Muscle layer of colon (tissue), 2 donors: ENCODE measurements at regions not wholly inside any gene's neighbourhood (a gene's known extent, or its start where the extent isn't known, plus 50 kb on each side); places are given as distances from the start of the nearest gene placed in this dataset.

Experiments used
- H3K27ac ChIP-seq: one replicate; pipeline ENCODE4 v1.7.0; 2013; ENCODE audit warnings: low read depth, mild to moderate bottlenecking, low read length, moderate library complexity
- H3K27me3 ChIP-seq, 2 donors: one replicate each; pipeline ENCODE4 v1.7.0; 2013; ENCODE audit warnings: low read length in 2 of 2, mild to moderate bottlenecking in 2 of 2; ENCODE audit not compliant: insufficient read depth in 2 of 2, control insufficient read depth in 1 of 2
- H3K36me3 ChIP-seq: one replicate; pipeline ENCODE4 v1.7.0; 2013; ENCODE audit warnings: mild to moderate bottlenecking, low read length; ENCODE audit not compliant: insufficient read depth
- H3K4me1 ChIP-seq: one replicate; pipeline ENCODE4 v1.7.0; 2013; ENCODE audit warnings: mild to moderate bottlenecking, low read length; ENCODE audit not compliant: insufficient read depth
- H3K4me3 ChIP-seq, 2 donors: one replicate each; pipeline ENCODE4 v1.7.0; 2013; ENCODE audit warnings: low read length in 2 of 2, low read depth in 1 of 2, mild to moderate bottlenecking in 1 of 2, moderate library complexity in 1 of 2
- H3K9ac ChIP-seq: one replicate; pipeline ENCODE4 v1.7.0; 2013; ENCODE audit warnings: low read length
- H3K9me3 ChIP-seq: one replicate; pipeline ENCODE4 v1.7.0; 2013; ENCODE audit warnings: mild to moderate bottlenecking, low read length
- donor health status: abdominal sarcoma.
- donor health status: Adenocarcinoma of cecum.

DNA sequence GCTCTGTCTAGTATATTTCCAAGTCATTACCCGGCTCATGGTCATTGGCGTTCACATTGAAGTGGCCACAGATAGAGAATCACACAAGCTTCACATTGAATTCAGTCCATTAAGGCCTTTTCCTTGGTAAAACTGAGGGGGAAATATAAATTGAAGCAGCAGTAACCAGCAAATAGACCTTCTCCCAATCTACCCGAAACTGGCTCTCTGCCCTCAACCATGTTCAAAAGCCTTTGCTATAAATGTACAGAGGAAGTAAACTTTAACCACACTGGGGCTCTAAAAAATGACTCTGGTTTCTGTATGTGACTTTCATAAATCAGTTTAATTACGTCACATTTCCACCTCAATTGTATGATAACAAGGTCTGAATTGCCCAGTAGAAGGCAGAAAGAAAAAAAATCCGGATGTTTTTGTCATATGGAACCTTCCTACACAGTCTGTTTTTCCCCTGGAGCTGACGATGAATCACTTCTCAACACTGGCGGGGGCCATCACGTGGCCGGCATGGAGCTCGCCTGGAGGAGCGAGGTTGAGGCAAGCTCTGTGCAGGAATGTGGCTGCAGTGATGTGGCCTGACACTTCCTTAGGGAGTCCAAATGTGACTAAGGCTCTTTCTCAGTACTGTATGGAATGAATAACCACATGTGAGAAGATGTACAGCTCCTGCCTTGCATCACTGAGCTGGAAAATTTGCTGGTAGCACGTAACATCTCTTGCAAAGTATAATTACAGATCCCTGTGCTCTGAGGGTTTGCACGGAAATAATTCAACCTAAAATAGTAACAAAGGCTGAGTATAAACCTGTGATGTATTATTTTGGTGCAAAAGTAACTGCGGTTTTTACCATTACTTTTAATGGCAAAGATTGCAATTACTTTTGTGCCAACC is 58.6 kb upstream of the SNX9 start:
- H3K36me3 ChIP-seq, result no peaks in the 10 kb centered on the region
- peak overlapping the region; percentile 6 to 19 for H3K4me3 ChIP-seq
- no peak overlapping the region for H3K9ac ChIP-seq
- H3K27ac ChIP-seq, result peak overlapping the region; percentile 72
- H3K27me3 ChIP-seq, result no peaks in the 10 kb centered on the region
- no peaks in the 10 kb centered on the region for H3K9me3 ChIP-seq
- peaks cover 36% of the 10 kb centered on the region for H3K4me1 ChIP-seq

DNA sequence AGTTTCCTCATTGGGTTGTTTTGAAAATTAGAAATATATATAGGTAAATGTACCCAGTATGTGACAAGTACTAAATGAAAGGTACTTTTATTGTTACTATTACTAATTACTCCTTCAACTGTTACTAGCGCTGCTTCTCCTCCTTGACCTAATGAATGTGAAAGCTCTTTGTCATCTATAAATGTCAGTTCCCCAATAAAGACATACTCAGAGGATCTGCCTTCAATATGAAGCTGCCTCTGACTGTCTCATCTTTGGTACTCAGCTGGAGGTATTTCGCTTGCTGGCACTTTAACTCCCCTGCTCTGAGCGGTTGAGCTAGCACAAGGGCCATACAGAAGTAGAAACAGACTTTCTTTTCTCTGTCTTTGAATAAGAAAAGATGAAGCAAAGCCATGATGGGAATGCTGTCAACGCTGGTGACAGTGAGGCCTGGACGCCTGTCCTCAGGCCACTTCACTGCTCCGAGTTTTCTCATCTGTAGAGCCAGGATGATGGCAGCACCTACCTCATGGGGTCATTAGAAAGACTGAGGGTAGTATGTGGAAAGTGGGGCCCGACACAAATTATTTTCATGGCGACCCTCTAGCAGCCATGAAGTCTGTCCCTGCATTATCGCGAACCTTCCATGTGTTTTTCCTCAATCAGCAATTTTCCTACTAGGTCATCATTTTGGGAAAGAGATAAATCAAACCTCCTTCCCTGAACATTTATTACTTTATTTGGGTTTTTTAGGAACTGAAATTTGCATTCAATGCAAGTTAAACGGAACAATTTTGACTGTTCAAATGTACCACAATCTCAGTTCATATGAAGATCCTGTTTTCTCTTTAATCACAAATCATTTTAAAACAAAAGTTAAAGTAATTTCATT is 55.9 kb upstream of the SNX9 start:
- Histone ChIP-seq H3K27me3 (no peaks in the 10 kb centered on the region), H3K9me3 (no peaks in the 10 kb centered on the region), H3K4me3 (no peak overlapping the region), H3K36me3 (no peaks in the 10 kb centered on the region), H3K4me1 (peaks cover 29% of the 10 kb centered on the region), H3K27ac (no peak overlapping the region), H3K9ac (no peak overlapping the region)

DNA sequence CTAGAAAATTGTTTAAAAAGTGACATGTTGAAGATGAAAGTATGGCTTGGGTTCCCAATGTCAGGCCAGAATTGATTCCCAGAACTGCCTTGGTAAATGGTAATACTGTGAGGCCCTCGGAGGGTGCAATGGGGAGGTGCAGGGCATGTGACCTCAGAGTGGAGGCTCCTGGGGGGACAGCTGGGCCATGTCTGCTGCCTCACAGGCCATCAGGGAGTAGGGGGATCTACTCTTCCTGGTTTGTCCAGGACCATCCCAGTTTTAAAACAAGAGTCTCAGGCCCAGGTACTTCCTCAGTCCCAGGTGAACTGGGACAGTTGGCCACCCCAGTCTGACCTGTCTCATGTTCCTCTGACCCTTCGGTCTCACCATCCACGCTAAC is 55.3 kb upstream of the SNX9 start:
- Histone ChIP-seq H3K27me3 (no peaks in the 10 kb centered on the region), H3K4me1 (peaks cover 29% of the 10 kb centered on the region), H3K9me3 (no peaks in the 10 kb centered on the region), H3K27ac (no peak overlapping the region), H3K4me3 (no peak overlapping the region), H3K36me3 (no peaks in the 10 kb centered on the region), H3K9ac (no peak overlapping the region)

DNA sequence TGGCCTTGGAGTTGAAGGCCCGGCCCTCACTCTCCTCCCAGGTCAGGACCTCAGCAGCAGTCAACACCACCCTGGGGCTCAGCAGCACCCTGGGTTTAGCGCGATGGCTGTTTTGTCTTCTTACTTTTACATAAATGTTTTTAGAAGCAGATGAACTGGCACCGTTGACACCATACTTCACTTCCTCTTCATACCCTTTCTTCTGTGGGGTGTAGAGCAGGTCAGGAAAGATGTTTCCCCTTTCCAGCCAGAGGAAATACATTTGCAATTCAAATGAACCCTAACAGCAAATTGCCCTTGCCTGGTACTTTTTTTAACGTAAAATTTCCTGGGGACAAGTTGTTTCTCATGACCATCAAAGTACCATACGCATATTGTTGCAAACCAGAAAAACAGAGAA is 54.7 kb upstream of the SNX9 start:
- no peak overlapping the region for H3K4me3 ChIP-seq
- no peaks in the 10 kb centered on the region for H3K36me3 ChIP-seq
- no peaks in the 10 kb centered on the region for H3K27me3 ChIP-seq
- H3K27ac ChIP-seq, result no peak overlapping the region
- H3K4me1 ChIP-seq, result peaks cover 23% of the 10 kb centered on the region
- H3K9me3 ChIP-seq, result no peaks in the 10 kb centered on the region
- H3K9ac ChIP-seq, result no peak overlapping the region

DNA sequence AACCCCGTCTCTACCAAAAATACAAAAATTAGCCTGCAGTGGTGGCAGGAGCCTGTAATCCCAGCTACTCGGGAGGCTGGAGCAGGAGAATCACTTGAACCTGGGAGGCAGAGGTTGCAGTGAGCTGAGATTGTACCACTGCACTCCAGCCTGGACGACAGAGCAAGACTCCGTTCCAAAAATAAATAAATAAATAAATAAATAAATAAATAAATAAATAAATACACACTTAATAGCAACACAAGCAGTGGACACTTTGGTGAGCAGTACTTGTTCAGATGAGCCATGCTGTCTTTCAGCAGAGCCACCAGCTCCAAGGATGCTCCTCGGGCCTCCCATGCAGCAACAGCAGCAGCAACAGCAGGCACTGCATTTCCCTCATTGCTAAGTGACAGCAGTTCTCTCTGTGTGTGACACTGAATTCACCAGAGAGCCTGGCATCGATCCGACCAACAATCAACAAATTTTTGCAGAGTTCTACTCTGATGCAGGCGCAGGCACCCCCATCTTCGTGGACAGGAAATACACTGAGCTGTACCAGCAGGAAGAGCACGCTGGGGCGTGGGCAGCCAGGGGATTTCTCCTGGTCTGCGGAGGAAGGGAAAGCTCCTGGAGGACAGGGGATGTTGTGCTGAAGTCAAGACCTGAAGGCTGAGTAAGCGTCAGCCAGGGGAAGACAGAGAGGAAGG is 54.0 kb upstream of the SNX9 start:
- H3K27me3 ChIP-seq, result no peaks in the 10 kb centered on the region
- H3K4me3 ChIP-seq, result no peak overlapping the region
- peaks cover 16% of the 10 kb centered on the region for H3K4me1 ChIP-seq
- H3K9ac ChIP-seq, result no peak overlapping the region
- no peaks in the 10 kb centered on the region for H3K36me3 ChIP-seq
- H3K27ac ChIP-seq, result no peak overlapping the region
- H3K9me3 ChIP-seq, result no peaks in the 10 kb centered on the region

DNA sequence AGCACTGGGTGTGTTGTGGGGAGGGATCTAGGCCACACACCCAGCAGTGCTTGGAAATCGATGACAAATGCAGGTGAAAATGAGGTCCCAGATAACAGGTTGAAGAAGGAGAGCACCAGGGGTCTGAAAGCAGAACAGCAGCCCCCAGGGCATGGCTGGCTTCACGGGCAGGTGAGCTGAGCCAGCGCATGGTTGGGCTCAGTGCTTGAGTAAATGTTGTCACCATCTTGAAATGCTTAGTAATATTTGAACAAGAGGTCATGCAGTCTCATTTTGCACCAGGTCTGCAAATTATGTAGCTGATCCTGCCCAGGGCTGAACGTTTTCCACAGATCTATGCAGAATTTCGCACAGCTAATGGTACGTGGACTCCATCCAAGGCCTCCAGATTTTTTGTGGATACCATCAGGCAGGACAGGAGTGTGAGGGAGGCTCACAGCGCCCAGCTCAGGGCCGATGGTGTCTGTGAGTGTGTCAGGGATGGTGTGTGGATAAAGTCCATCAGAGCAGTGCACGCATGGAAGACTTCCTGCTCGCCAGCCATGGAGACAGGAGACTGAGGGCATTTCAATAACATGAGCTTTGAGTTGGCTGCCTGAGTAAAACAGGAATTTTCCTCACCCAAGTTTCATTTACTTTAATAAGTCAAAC is 53.1 kb upstream of the SNX9 start:
- Histone ChIP-seq H3K9ac (no peak overlapping the region), H3K36me3 (no peaks in the 10 kb centered on the region), H3K9me3 (no peaks in the 10 kb centered on the region), H3K4me1 (peaks cover 7% of the 10 kb centered on the region), H3K27me3 (no peaks in the 10 kb centered on the region), H3K27ac (no peak overlapping the region), H3K4me3 (no peak overlapping the region)

DNA sequence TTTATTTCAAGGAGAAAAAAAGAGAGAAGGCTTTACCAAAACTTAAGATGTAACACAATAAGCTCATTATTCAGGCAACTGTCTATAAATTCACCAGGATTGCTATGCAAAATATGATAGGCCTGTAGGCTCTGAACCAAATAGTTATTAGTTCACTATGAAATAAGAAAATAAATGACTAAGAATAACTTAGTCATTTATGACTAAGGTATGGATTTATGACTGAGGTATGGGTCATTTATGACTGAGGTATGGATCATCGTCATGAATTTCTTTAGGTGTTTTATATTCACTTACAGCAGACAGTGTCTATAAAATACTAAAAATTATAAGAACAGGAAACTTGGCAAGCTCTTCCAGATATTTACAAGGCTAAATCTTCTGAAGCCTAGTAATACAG is 52.1 kb upstream of the SNX9 start:
- H3K27me3 ChIP-seq, result no peaks in the 10 kb centered on the region
- H3K9me3 ChIP-seq, result no peaks in the 10 kb centered on the region
- no peak overlapping the region for H3K4me3 ChIP-seq
- no peak overlapping the region for H3K9ac ChIP-seq
- H3K27ac ChIP-seq, result no peak overlapping the region
- peaks cover 4% of the 10 kb centered on the region for H3K4me1 ChIP-seq
- no peaks in the 10 kb centered on the region for H3K36me3 ChIP-seq

DNA sequence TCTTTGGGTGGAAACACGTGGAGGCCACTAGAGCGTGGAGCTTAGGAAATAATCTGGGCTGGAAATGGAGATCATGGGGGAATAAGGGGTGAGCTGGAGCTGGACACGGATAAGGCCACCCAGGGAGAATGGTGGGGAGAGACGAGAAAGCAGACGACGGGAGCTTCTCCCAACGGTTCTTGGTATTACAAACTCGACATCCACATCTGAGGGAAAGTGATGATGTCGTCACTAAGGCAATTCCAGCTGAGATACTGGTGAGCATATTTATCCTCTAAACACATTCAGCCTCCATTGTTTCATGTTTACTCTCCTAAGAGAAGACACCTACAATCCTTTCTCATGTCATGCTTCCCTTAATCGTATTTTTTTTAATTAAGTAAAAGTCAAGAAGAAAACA is 50.2 kb upstream of the SNX9 start:
- H3K27ac ChIP-seq, result no peak overlapping the region
- peaks cover 4% of the 10 kb centered on the region for H3K4me1 ChIP-seq

More for the DNA sequence above, 50.2 kb upstream of the SNX9 start:
- Histone ChIP-seq H3K36me3 (no peaks in the 10 kb centered on the region), H3K4me3 (no peak overlapping the region), H3K9ac (no peak overlapping the region), H3K27me3 (no peaks in the 10 kb centered on the region), H3K9me3 (no peaks in the 10 kb centered on the region)
